ENCODE measurements at regions not wholly inside any gene's neighbourhood (a gene's known extent, or its start where the extent isn't known, plus 50 kb on each side); places are given as distances from the start of the nearest gene placed in this dataset.
A peak's percentile ranks its signal among the peaks of the same experiment; 100 is the strongest.

DNA sequence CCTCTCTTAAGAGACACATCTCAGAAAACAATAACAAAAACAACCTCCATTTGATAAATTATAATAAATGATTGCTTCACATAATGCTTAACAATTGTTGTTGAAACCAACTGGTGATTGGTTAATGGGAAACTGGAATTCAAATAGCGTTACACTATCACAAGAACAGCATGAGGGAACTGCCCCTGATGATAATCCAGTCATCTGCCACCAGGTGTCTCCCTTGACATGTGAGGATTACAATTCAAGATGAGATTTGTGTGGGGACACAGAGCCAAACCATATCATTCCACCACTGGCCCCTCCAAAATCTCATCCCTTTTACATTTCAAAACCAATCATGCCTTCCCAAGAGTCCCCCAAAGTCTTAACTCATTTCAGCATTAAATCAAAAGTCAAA lies 375.9 kb downstream of the BMPER start:
- ChIA-PET CTCF (ENCODE audit: low intra/inter-chr PET ratio) (no interaction called here), POLR2A (no interaction called here)
- Histone ChIP-seq H2AFZ (ENCODE audit: low read depth, low read length) (no peak overlapping the region), H3K9me1 (ENCODE audit: control insufficient read depth, insufficient read depth, low read length) (no peaks in the 10 kb centered on the region), H3K79me2 (ENCODE audit: control insufficient read depth, insufficient read depth, low read length) (no peaks in the 10 kb centered on the region), H3K9ac (ENCODE audit: insufficient read depth in 1 of 2, low read depth in 2 of 2, low read length in 2 of 2) (no peak overlapping the region), H3K27me3 (ENCODE audit: control insufficient read depth in 2 of 2, insufficient read depth in 2 of 2, low read length in 2 of 2) (no peaks in the 10 kb centered on the region), H3K4me2 (ENCODE audit: insufficient read depth, low read length) (no peak overlapping the region), H3K36me3 (ENCODE audit: control insufficient read depth, insufficient read depth, low read length) (no peaks in the 10 kb centered on the region), H3K27ac (ENCODE audit: extremely low read depth, low read depth, low read length) (no peak overlapping the region), H3K4me1 (replicated peaks in 1 of 2; ENCODE audit: control insufficient read depth in 2 of 2, insufficient read depth in 2 of 2, low read length in 2 of 2) (no peaks in the 10 kb centered on the region), H4K20me1 (replicated peaks; ENCODE audit: control insufficient read depth, insufficient read depth, low read length) (no peaks in the 10 kb centered on the region), H3K4me3 (no peak overlapping the region), H3K9me3 (replicated peaks; ENCODE audit: control insufficient read depth, insufficient read depth, low read depth, low read length) (0 out of 2 replicates have a peak, but pooled peaks cover 3% of the 10 kb centered on the region)
- DNase-seq (ENCODE audit: extremely low read depth in 1 of 4, low spot score in 3 of 4) (peak in 3 of 4 experiments; percentile 1 to 15 (median 12)), ATAC-seq (no peak), FAIRE-seq (no peak)
- BruUV-seq (replicated peaks), result no TSS peak
- WGBS (ENCODE audit: insufficient coverage, low coverage, missing lambda C conversion rate), result 10% methylated on average over 1 of the region's 1 CpG
- in situ Hi-C loops (cut with MboI) (no loop called here), intact Hi-C loops (cut with micrococcal nuclease) (no loop called here)
- no peak for TF ChIP-seq ZKSCAN8 (CRISPR knock-in tag; IDR thresholded peaks at IDR 0.05)
- TF ChIP-seq ETV1 (tag; conservative IDR thresholded peaks at IDR 0.05; ENCODE audit: low read depth), result no peak
- no peak for TF ChIP-seq POLR2G (IDR thresholded peaks at IDR 0.05; ENCODE audit: low read depth, low read length)
- TF ChIP-seq GTF3C2 (IDR thresholded peaks at IDR 0.05; ENCODE audit: borderline replicate concordance, extremely low read depth, insufficient read length), result no peak
- TF ChIP-seq SFPQ (IDR thresholded peaks at IDR 0.05; ENCODE audit: low read depth, low read length), result no peak
- no peak for TF ChIP-seq IFI16 (CRISPR knock-in tag; IDR thresholded peaks at IDR 0.05)
- no peak for TF ChIP-seq UBTF (IDR thresholded peaks at IDR 0.05; ENCODE audit: borderline replicate concordance in 1 of 2, low read depth in 2 of 2, low read length in 2 of 2)
- no peak for TF ChIP-seq ZBTB1 (CRISPR knock-in tag; IDR thresholded peaks at IDR 0.05; ENCODE audit: borderline replicate concordance, low read depth)
- no peak for TF ChIP-seq SAFB2 (IDR thresholded peaks at IDR 0.05; ENCODE audit: borderline replicate concordance, low read depth, low read length, severe bottlenecking)
- no peak for TF ChIP-seq MECOM (CRISPR knock-in tag; IDR thresholded peaks at IDR 0.05)
- no peak for TF ChIP-seq ZMIZ1 (IDR thresholded peaks at IDR 0.05; ENCODE audit: low read depth in 2 of 2, low read length in 2 of 2)
